NCI-H748 (cell line): ENCODE measurements at regions not wholly inside any gene's neighbourhood (a gene's known extent, or its start where the extent isn't known, plus 50 kb on each side); places are given as distances from the start of the nearest gene placed in this dataset.

ENCODE experiments used
- DNase-seq: peaks from one replicate; lab custom pipeline; 2025; ENCODE audit not compliant: unreplicated experiment; lab: John Stamatoyannopoulos, UW

GRCh38 chr10:132115732-132116131 is 50.0 kb downstream of the JAKMIP3 start:
- no peak for DNase-seq

GRCh38 chr10:132117146-132117545 is 51.4 kb downstream of the JAKMIP3 start:
- DNase-seq = no peak

- DNase-seq = no peak
These were observed 52.0 kb downstream of the JAKMIP3 start for GRCh38 chr10:132117636-132118190.

GRCh38 chr10:132118366-132118765 is 52.6 kb downstream of the JAKMIP3 start:
- DNase-seq = no peak

GRCh38 chr10:132120200-132120599 is 54.5 kb downstream of the JAKMIP3 start:
- DNase-seq = no peak

GRCh38 chr10:132120734-132121510 is 55.2 kb downstream of the JAKMIP3 start:
- no peak for DNase-seq

- DNase-seq = no peak
These were observed 55.7 kb downstream of the JAKMIP3 start for GRCh38 chr10:132121511-132121830.

GRCh38 chr10:132122097-132122861 is 56.5 kb downstream of the JAKMIP3 start:
- no peak for DNase-seq

GRCh38 chr10:132122939-132123445 is 57.2 kb downstream of the JAKMIP3 start:
- DNase-seq = no peak

GRCh38 chr10:132123606-132124005 is 57.9 kb downstream of the JAKMIP3 start:
- no peak for DNase-seq

- no peak for DNase-seq
These were observed 58.6 kb downstream of the JAKMIP3 start for GRCh38 chr10:132124201-132124920.

GRCh38 chr10:132129431-132129830 is 57.3 kb upstream of the DPYSL4 start:
- DNase-seq = no peak

GRCh38 chr10:132130286-132131265 is 56.2 kb upstream of the DPYSL4 start:
- no peak for DNase-seq

- no peak for DNase-seq
These were observed 54.9 kb upstream of the DPYSL4 start for GRCh38 chr10:132131581-132132420.

GRCh38 chr10:132132421-132132841 is 54.3 kb upstream of the DPYSL4 start:
- peak; percentile 26 for DNase-seq

- DNase-seq = no peak
These were observed 53.7 kb upstream of the DPYSL4 start for GRCh38 chr10:132133005-132133404.

GRCh38 chr10:132133449-132134240 is 53.1 kb upstream of the DPYSL4 start:
- DNase-seq = no peak

- DNase-seq = no peak
These were observed 52.3 kb upstream of the DPYSL4 start for GRCh38 chr10:132134241-132135052.
